ENCODE measurements at regions not wholly inside any gene's neighbourhood (a gene's known extent, or its start where the extent isn't known, plus 50 kb on each side); places are given as distances from the start of the nearest gene placed in this dataset.

- DNase-seq, result no peak
- no peak overlapping the region for H3K27ac Mint-ChIP-seq (ENCODE audit: unreplicated experiment)
- TF ChIP-seq CTCF (IDR thresholded peaks at IDR 0.05; ENCODE audit: partially characterized antibody, unreplicated experiment), result no peak
- H3K4me3 Mint-ChIP-seq (ENCODE audit: unreplicated experiment), result no peak overlapping the region
- H3K4me1 Mint-ChIP-seq (ENCODE audit: low read depth, unreplicated experiment), result peaks cover 7% of the 10 kb centered on the region
- peaks cover 8% of the 10 kb centered on the region for H3K9me3 Mint-ChIP-seq (ENCODE audit: unreplicated experiment)
- H3K36me3 Mint-ChIP-seq (ENCODE audit: unreplicated experiment), result no peaks in the 10 kb centered on the region
- H3K27me3 Mint-ChIP-seq (ENCODE audit: unreplicated experiment), result peaks cover 7% of the 10 kb centered on the region
Observed at GRCh38 chr2:8597559-8598225, 84.2 kb upstream of the ID2 start.

DNA sequence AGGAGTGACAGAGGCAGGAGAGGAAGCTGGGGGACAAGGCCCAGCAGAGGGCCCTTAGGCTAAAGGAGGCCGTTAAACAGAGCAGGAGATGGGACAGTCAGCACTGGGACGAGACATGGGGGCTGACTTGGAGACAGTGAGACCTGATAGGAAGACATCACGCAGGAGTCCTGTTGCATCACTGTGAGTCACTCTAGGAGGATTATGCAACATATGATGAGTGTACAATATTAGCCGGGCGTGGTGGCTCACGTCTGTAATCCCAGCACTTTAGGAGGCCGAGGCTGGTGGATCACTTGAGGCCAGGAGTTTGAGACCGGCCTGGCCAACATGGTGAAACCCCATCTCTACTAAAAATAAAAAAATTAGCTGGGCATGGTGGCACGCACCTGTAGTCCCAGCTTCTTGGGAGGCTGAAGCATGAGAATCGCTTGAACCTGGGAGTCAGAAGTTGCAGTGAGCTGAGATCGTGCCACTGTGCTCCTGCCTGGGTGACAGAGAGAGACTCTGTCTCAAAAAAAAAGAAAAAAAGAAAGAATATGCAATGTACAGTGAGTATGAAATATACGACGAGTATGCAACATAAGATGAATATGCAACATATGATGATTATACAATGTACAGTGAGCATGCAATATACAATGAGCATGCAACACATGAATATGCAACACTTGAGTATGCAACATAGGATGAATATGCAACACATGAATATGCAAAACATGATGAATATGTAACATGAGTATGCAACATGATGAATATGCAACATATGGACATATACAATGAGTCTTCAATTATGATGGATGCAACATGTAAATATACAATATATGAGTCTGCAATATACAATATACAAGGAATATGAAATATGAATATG, 83.3 kb upstream of the ID2 start:
- peaks cover 6% of the 10 kb centered on the region for H3K9me3 Mint-ChIP-seq (ENCODE audit: unreplicated experiment)
- H3K36me3 Mint-ChIP-seq (ENCODE audit: unreplicated experiment), result no peaks in the 10 kb centered on the region
- H3K4me1 Mint-ChIP-seq (ENCODE audit: low read depth, unreplicated experiment), result peaks cover 7% of the 10 kb centered on the region
- no peak for DNase-seq
- no peak overlapping the region for H3K27ac Mint-ChIP-seq (ENCODE audit: unreplicated experiment)
- no peak for TF ChIP-seq CTCF (IDR thresholded peaks at IDR 0.05; ENCODE audit: partially characterized antibody, unreplicated experiment)
- H3K27me3 Mint-ChIP-seq (ENCODE audit: unreplicated experiment), result peaks cover 7% of the 10 kb centered on the region
- H3K4me3 Mint-ChIP-seq (ENCODE audit: unreplicated experiment), result no peak overlapping the region

DNA sequence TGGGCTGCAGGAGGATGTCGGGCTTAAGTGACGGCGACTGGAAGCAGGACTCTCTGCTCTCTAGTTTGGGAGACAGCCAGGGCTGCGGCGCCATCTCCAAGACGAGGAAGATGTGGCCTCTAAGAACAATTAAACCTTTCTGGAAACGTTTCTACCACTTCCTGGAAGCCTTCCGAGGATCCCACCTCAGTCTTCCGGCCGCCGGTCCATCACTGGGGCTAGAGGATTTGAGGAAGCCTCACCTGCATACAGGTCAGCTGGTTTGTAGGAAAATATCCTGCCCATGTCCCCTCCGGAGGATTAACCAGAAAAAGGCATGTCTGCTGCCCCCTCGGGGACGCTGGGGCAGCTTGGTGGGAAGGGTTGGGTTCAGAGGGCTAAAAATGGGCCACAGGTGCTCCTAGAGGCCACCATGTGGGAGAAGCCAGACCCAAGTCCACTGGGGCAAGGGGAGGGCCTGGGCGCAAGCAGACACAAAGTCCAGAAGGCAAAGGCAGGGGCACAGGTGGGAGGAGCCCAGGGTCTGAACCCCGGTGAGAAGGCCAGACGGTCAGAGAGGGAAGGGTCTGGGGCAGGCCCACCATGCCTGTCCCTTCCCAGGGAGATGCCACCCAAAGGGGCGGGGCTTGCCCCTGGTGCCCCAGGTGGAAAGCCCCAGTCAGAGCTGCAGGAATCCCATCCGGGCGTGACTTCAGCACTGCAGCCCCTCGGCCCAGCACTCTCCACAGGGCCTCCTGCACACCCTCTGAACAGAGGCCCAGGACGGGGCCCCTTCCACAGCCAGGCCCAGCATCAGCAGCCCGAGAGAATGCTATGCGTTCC, 82.2 kb upstream of the ID2 start:
- H3K27ac Mint-ChIP-seq (ENCODE audit: unreplicated experiment), result no peak overlapping the region
- no peak overlapping the region for H3K4me3 Mint-ChIP-seq (ENCODE audit: unreplicated experiment)
- no peak for TF ChIP-seq CTCF (IDR thresholded peaks at IDR 0.05; ENCODE audit: partially characterized antibody, unreplicated experiment)
- H3K9me3 Mint-ChIP-seq (ENCODE audit: unreplicated experiment), result peaks cover 2% of the 10 kb centered on the region
- no peaks in the 10 kb centered on the region for H3K36me3 Mint-ChIP-seq (ENCODE audit: unreplicated experiment)
- H3K27me3 Mint-ChIP-seq (ENCODE audit: unreplicated experiment), result peaks cover 5% of the 10 kb centered on the region
- no peak for DNase-seq
- peaks cover 7% of the 10 kb centered on the region for H3K4me1 Mint-ChIP-seq (ENCODE audit: low read depth, unreplicated experiment)

DNA sequence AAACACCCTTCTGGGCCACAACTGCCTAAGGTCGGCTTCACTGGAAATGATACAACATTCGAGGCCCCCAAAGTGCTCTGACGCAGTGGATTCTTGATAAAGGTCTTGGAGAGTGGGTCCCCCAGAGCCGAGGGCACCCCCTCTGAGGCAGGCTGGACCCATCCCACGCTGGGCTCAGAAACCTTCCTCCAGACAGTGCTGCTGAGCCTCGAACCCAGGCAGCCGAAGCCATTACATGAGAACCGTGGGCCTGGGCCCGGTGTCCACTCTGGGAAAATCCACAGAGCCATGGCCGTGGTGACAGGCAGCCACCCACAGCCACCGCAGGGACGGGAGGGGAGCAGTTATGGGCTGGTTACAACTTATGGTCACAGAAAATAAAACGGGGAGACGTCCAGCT, 81.4 kb upstream of the ID2 start:
- Mint-ChIP-seq H3K27me3 (ENCODE audit: unreplicated experiment) (peaks cover 5% of the 10 kb centered on the region), H3K27ac (ENCODE audit: unreplicated experiment) (no peak overlapping the region), H3K36me3 (ENCODE audit: unreplicated experiment) (no peaks in the 10 kb centered on the region), H3K9me3 (ENCODE audit: unreplicated experiment) (peaks cover 2% of the 10 kb centered on the region), H3K4me1 (ENCODE audit: low read depth, unreplicated experiment) (peaks cover 7% of the 10 kb centered on the region), H3K4me3 (ENCODE audit: unreplicated experiment) (no peak overlapping the region)
- TF ChIP-seq CTCF (IDR thresholded peaks at IDR 0.05; ENCODE audit: partially characterized antibody, unreplicated experiment), result no peak
- DNase-seq, result no peak
